Subcutaneous abdominal adipose tissue (tissue), 5 donors: ENCODE measurements at regions not wholly inside any gene's neighbourhood (a gene's known extent, or its start where the extent isn't known, plus 50 kb on each side); places are given as distances from the start of the nearest gene placed in this dataset.

ENCODE experiments used
- H3K27ac ChIP-seq: one replicate; pipeline ENCODE4 v1.7.0; 2013; ENCODE audit warnings: low read depth, mild to moderate bottlenecking, inconsistent platforms, low read length, moderate library complexity
- H3K27me3 ChIP-seq, 5 donors: one replicate each; pipeline ENCODE4 v1.7.0; 2013; ENCODE audit warnings: low read length in 5 of 5, inconsistent platforms in 1 of 5; ENCODE audit not compliant: control insufficient read depth in 5 of 5, insufficient read depth in 4 of 5
- H3K36me3 ChIP-seq, 5 donors: one replicate each; pipeline ENCODE4 v1.7.0; 2013; ENCODE audit warnings: low read length in 5 of 5; ENCODE audit not compliant: control insufficient read depth in 5 of 5, insufficient read depth in 5 of 5
- H3K4me1 ChIP-seq, 5 donors: one replicate each; pipeline ENCODE4 v1.7.0; 2013; ENCODE audit warnings: low read length in 5 of 5, mild to moderate bottlenecking in 3 of 5, moderate library complexity in 1 of 5; ENCODE audit not compliant: control insufficient read depth in 5 of 5, insufficient read depth in 5 of 5
- H3K4me3 ChIP-seq, 5 donors: one replicate each; pipeline ENCODE4 v1.7.0; 2013; ENCODE audit warnings: low read length in 5 of 5, low read depth in 1 of 5
- H3K9ac ChIP-seq, 5 donors: one replicate each; pipeline ENCODE4 v1.7.0; 2013; ENCODE audit warnings: low read length in 5 of 5, mild to moderate bottlenecking in 4 of 5, moderate library complexity in 3 of 5
- H3K9me3 ChIP-seq, 5 donors: one replicate each; pipeline ENCODE4 v1.7.0; 2013; ENCODE audit warnings: low read length in 5 of 5; ENCODE audit not compliant: control insufficient read depth in 5 of 5
- donor health status: healthy.
- donor health status: healthy.
- donor health status: healthy.
- donor health status: healthy.
- donor health status: healthy.

DNA sequence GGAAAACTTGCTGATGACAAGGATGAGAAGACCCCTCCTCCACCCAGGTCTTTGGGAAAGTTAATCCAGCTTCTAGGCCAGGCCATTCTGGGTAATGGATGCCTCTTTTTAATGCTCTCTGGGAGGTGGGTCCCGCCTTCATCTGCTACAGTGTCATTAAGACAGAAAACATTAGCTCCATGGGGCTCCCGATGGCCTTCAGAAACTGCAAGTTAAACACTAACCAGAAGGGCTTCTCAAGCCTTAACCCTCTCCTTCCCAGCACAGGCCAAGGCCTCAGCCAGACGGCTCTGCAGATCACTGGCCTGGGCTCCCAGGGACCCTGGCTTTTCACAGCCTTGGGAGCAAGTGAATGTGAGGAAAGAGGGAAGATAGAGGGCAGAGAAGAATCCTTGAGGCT is 364.9 kb downstream of the MATN1 start:
- H3K4me1 ChIP-seq: no peaks in the 10 kb centered on the region
- H3K27me3 ChIP-seq: peaks cover 0 to 13% (median 8%) of the 10 kb centered on the region in 5 donors

DNA sequence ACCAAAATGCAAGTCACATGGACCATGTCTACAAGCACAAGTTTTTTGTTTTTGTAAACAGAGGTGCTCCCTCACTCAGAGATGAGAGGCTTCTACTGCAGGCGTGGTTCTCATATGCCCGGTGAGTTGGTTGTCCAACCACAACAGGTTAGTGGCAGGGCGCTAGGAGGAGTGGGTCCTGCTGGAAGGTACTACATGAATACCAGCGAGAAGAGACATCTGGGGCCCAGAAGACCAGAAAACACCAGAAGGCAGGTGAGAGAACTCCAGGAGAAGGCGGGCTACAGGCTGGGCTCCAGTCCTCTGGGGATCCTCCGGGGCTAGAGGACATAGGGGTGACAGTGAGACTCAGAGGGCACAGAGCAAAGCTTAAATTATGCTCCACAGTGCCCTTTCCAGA is 366.5 kb downstream of the MATN1 start:
- H3K9ac ChIP-seq: no peak overlapping the region
- H3K9me3 ChIP-seq: no peaks in the 10 kb centered on the region
- peaks cover 0 to 13% (median 5%) of the 10 kb centered on the region in 5 donors for H3K27me3 ChIP-seq
- H3K4me3 ChIP-seq: no peak overlapping the region
- no peaks in the 10 kb centered on the region for H3K4me1 ChIP-seq
- no peak overlapping the region for H3K27ac ChIP-seq
- no peaks in the 10 kb centered on the region for H3K36me3 ChIP-seq

More for the DNA sequence above, 364.9 kb downstream of the MATN1 start:
- no peaks in the 10 kb centered on the region for H3K9me3 ChIP-seq
- H3K27ac ChIP-seq: no peak overlapping the region
- no peak overlapping the region for H3K4me3 ChIP-seq
- no peak overlapping the region for H3K9ac ChIP-seq
- H3K36me3 ChIP-seq: no peaks in the 10 kb centered on the region

DNA sequence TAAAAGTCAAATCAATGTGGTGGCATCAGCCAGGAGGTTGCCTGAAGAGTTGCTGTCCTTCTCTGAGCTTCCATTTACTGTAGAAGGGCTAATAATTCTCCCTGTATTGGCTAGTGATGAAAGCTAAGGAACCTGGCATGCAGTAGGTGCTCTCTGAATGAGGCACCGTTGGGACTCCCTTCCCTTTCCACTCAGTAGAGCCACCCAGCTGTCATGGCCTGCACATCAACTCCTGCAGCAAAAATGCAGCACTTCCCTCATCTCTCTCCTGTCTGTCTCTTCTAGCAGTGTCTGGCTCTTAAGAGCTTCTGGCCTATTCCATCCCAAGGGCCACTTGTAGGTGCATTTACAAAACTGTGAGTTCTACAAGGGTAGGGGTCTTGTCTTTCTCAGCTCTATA is 369.0 kb downstream of the MATN1 start:
- Histone ChIP-seq H3K9ac (no peak overlapping the region), H3K9me3 (peaks cover 0 to 2% (median 0%) of the 10 kb centered on the region in 5 donors), H3K27me3 (peaks cover 0 to 10% (median 4%) of the 10 kb centered on the region in 5 donors)

DNA sequence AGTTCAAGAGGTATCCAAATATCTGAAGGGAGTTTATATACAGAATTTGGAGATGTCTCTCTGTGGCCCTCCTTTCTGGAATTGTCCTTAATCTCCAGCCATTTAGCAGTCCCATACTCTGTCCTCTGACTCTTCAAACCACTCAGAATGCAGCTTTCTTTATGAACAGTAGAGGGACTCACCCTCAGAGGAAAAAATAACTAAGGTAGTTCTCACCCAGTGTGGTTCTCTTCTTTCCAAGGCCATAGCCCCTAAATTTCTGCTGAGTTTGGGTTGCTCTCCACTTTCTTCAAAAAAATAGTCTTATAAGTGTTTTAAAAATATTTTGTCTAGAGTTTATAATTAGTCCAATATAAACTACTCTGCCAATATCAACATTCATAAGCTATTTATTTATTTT is 369.7 kb downstream of the MATN1 start:
- H3K9me3 ChIP-seq: peaks cover 0 to 4% (median 2%) of the 10 kb centered on the region in 5 donors
- H3K36me3 ChIP-seq: no peaks in the 10 kb centered on the region
- no peak overlapping the region for H3K4me3 ChIP-seq
- H3K27me3 ChIP-seq: peaks cover 0 to 5% (median 1%) of the 10 kb centered on the region in 5 donors
- H3K4me1 ChIP-seq: no peaks in the 10 kb centered on the region
- H3K27ac ChIP-seq: no peak overlapping the region
- no peak overlapping the region for H3K9ac ChIP-seq

More for the DNA sequence above, 369.0 kb downstream of the MATN1 start:
- Histone ChIP-seq H3K4me3 (no peak overlapping the region), H3K27ac (no peak overlapping the region), H3K4me1 (no peaks in the 10 kb centered on the region), H3K36me3 (no peaks in the 10 kb centered on the region)

DNA sequence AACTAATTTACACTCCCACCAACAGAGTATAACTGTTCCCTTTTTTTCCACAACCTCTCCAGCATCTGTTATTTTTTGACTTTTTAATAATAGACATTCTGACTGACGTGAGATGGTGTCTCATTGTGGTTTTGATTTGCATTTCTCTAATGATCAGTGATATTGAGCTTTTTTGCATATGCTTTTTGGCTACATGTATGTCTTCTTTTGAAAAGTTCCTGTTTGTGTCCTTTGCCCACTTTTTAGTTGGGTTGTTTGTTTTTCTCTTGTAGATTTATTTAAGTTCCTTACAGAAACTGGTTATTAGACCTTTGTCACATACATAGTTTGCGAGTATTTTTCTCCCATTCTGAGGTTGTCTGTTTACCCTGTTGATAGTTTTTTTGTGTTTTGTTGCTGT is 375.2 kb downstream of the MATN1 start:
- Histone ChIP-seq H3K4me1 (no peaks in the 10 kb centered on the region), H3K27me3 (peaks cover under 1 to 4% (median 1%) of the 10 kb centered on the region in 5 donors), H3K9ac (no peak overlapping the region), H3K27ac (no peak overlapping the region), H3K36me3 (no peaks in the 10 kb centered on the region), H3K4me3 (no peak overlapping the region), H3K9me3 (peaks cover 0 to 19% (median 7%) of the 10 kb centered on the region in 5 donors)

DNA sequence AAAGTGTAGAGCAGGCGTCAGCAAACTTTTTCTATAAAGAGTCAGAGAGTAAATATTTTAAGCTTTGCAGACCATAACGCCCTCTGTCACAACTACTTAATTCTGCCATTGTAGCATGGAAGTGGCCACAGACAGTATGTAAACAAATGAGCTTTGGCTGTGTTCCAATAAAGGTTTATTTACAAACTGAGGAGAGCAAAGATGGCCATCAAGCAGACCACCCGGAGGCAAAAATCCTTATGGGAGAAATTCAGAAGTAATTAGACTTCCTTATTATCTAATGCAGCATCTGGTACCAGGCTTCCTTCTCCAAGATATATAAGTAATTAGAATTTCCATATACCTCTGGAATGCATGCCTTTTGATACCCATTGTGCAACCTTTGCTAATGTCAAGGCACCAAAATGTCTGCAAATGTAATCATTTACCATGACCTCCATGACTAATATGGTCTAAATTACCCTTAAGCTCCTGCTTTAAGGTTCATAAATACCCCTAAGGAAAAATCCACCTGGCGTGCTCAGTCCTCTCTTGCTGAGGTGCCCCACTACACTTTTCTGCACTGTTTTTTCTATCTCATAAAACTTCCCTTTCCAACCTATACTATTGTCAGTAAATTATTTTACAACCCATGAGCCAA is 377.8 kb downstream of the MATN1 start:
- no peak overlapping the region for H3K27ac ChIP-seq
- H3K4me1 ChIP-seq: no peaks in the 10 kb centered on the region
- peaks cover 0 to 22% (median 7%) of the 10 kb centered on the region in 5 donors for H3K9me3 ChIP-seq

DNA sequence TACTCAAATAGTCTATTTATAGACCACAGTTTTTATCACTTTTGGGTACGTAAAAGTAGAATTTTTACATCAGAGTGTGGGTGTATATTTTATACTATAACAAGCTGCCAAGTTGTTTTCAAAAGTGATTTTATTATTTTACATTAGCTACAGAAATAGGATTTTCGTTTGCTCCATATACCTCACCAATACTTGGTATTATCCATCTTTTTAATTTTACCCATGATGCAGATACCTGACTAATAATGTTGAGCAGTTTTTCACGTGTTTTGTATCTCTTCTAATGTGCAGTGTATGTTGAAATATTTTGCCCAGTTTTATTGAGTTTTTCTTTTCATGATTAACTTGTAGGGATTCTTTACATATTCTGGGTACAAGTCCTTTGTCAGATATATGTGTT is 379.8 kb downstream of the MATN1 start:
- peaks cover 13 to 30% (median 15%) of the 10 kb centered on the region in 5 donors for H3K27me3 ChIP-seq
- no peaks in the 10 kb centered on the region for H3K36me3 ChIP-seq

More for the DNA sequence above, 377.8 kb downstream of the MATN1 start:
- Histone ChIP-seq H3K36me3 (no peaks in the 10 kb centered on the region), H3K27me3 (peaks cover 10 to 20% (median 15%) of the 10 kb centered on the region in 5 donors), H3K9ac (no peak overlapping the region), H3K4me3 (no peak overlapping the region)

DNA sequence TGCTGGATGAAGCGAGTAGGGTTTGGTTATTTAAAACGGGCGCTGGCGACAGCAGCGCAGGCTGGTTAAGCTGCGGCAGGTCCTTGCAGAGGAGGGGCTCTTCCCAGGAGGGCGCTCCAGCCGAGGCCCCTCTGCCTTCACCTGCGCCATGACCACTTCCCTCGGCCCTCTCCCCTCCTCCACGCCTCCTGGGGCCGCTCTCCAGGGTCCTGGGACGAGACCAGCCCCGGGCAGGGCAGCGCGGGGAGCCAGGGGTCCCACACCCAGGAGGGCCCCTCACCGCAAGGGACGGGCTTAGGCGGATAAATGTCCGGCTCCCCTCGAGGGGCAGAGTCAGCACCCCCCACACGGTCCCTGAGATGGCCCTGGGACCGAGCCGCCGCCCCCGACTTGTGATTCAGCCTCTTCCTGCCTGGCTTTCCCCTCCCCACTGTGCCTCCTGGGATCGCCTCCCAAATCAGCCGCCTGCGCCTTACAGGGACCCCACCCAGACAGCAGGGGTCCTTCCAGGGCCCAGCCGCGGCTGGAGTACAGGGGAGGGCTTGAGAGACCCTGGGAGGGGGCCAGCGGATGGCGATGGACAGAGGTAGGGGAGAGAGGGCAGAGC is 380.7 kb downstream of the MATN1 start:
- Histone ChIP-seq H3K4me3 (no peak overlapping the region), H3K27me3 (peaks cover 15 to 30% (median 15%) of the 10 kb centered on the region in 5 donors), H3K9ac (no peak overlapping the region), H3K36me3 (no peaks in the 10 kb centered on the region), H3K4me1 (no peaks in the 10 kb centered on the region), H3K27ac (no peak overlapping the region), H3K9me3 (peaks cover 1 to 8% (median 4%) of the 10 kb centered on the region in 5 donors)

More for the DNA sequence above, 379.8 kb downstream of the MATN1 start:
- Histone ChIP-seq H3K9ac (no peak overlapping the region), H3K27ac (no peak overlapping the region), H3K9me3 (peaks cover 3 to 17% (median 7%) of the 10 kb centered on the region in 5 donors), H3K4me1 (no peaks in the 10 kb centered on the region), H3K4me3 (no peak overlapping the region)

DNA sequence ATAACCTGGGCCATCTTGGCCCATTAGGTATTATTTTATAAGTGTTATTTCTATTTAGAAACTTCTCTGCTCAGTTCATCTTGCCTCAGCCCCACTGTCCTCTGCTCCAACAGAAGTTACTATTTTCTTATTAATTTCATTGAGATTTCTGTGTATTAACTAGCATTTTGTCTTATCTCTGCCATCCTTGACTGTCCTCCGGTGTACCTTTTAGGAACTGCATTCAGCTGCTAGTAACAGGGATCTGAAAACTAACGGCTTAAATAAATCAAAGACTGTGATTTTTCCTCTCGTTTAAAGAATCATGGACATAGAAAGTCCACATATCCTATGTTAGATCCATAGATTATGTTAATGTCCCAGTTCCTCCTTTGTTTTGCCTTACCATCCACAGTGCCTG is 382.5 kb downstream of the MATN1 start:
- no peak overlapping the region for H3K4me3 ChIP-seq
- H3K27me3 ChIP-seq: peaks cover 15 to 30% (median 15%) of the 10 kb centered on the region in 5 donors
- H3K9ac ChIP-seq: no peak overlapping the region
- peaks cover 0 to 7% (median 3%) of the 10 kb centered on the region in 5 donors for H3K9me3 ChIP-seq
- H3K27ac ChIP-seq: no peak overlapping the region
- no peaks in the 10 kb centered on the region for H3K4me1 ChIP-seq
- no peaks in the 10 kb centered on the region for H3K36me3 ChIP-seq

DNA sequence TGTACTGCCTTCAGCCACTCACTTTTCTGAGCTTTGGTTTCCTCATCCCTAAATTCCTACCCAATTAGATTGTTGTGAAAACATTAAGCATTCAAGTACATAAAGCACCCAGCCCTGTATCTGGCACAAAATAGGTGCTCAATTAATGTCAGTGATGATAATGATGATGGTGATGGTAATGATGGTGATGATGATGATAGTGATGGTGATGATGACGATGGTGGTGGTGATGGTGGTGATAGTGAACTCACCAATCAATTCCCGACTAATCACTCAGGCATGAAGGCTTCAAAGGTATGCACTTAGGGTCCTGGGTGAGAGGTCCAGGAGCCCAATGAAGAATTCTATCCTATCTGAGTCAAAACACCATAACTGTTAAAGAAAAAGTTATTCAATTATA is 383.5 kb downstream of the MATN1 start:
- no peak overlapping the region for H3K4me3 ChIP-seq
- no peak overlapping the region for H3K27ac ChIP-seq
- peaks cover 0 to 7% (median 3%) of the 10 kb centered on the region in 5 donors for H3K9me3 ChIP-seq
- no peaks in the 10 kb centered on the region for H3K4me1 ChIP-seq
- H3K36me3 ChIP-seq: no peaks in the 10 kb centered on the region
- H3K9ac ChIP-seq: no peak overlapping the region
- peaks cover 15 to 30% (median 15%) of the 10 kb centered on the region in 5 donors for H3K27me3 ChIP-seq
